ENCODE measurements at regions not wholly inside any gene's neighbourhood (a gene's known extent, or its start where the extent isn't known, plus 50 kb on each side); places are given as distances from the start of the nearest gene placed in this dataset.

GRCh38 chr10:77692782-77693181 lies 55.2 kb upstream of the KCNMA1 start:
- Histone ChIP-seq H3K36me3 (no peaks in the 10 kb centered on the region), H3K27me3 (no peaks in the 10 kb centered on the region), H3K4me2 (no peak overlapping the region), H3K27ac (no peak overlapping the region), H3K4me3 (no peak overlapping the region), H4K20me1 (no peaks in the 10 kb centered on the region), H3K9me3 (no peaks in the 10 kb centered on the region), H3K4me1 (0 out of 2 replicates have a peak, but pooled peaks cover under 1% of the 10 kb centered on the region), H3K9ac (no peak overlapping the region)
- no peak for TF ChIP-seq Cebpa-rat (IDR thresholded peaks at IDR 0.05)

- H3K9ac ChIP-seq = no peak overlapping the region
- H3K27ac ChIP-seq = no peak overlapping the region
- H4K20me1 ChIP-seq = no peaks in the 10 kb centered on the region
- no peak overlapping the region for H3K4me2 ChIP-seq
- H3K4me1 ChIP-seq = no peaks in the 10 kb centered on the region
- H3K4me3 ChIP-seq = no peak overlapping the region
- no peaks in the 10 kb centered on the region for H3K36me3 ChIP-seq
- no peaks in the 10 kb centered on the region for H3K27me3 ChIP-seq
- H3K9me3 ChIP-seq = no peaks in the 10 kb centered on the region
- no peak for TF ChIP-seq Cebpa-rat (IDR thresholded peaks at IDR 0.05)
These were observed 51.7 kb upstream of the KCNMA1 start for GRCh38 chr10:77689339-77689738.

- no peaks in the 10 kb centered on the region for H3K4me1 ChIP-seq
- H3K4me2 ChIP-seq = no peak overlapping the region
- H3K9me3 ChIP-seq = no peaks in the 10 kb centered on the region
- H4K20me1 ChIP-seq = no peaks in the 10 kb centered on the region
- H3K4me3 ChIP-seq = no peak overlapping the region
- H3K36me3 ChIP-seq = no peaks in the 10 kb centered on the region
- TF ChIP-seq Cebpa-rat (IDR thresholded peaks at IDR 0.05) = no peak
- H3K27me3 ChIP-seq = no peaks in the 10 kb centered on the region
- no peak overlapping the region for H3K27ac ChIP-seq
- no peak overlapping the region for H3K9ac ChIP-seq
These were observed 50.0 kb upstream of the KCNMA1 start for GRCh38 chr10:77687621-77688020.
